Heart left ventricle (tissue), 16 donors: ENCODE measurements at regions not wholly inside any gene's neighbourhood (a gene's known extent, or its start where the extent isn't known, plus 50 kb on each side); places are given as distances from the start of the nearest gene placed in this dataset.

Experiments used
- ATAC-seq, 4 donors: fragments of 200-7000 bp; cut with Tn5 transposase; one replicate each; pipeline ENCODE4 v1.9.1; 2020 to 2022; ENCODE audit warnings: moderate library complexity in 4 of 4, mild to moderate bottlenecking in 3 of 4, moderate number of reproducible peaks in 1 of 4
- DNase-seq, 5 donors: peaks; one replicate each; pipeline ENCODE4 v3.0.0-alpha.2; 2020
- H3K27ac ChIP-seq, 12 donors: fragments of 200-600 bp; sonication (generic) in 4 of 12; one replicate each; pipeline versions ENCODE4 v1.5.0 to v1.8.0; 2016 to 2022; ENCODE audit warnings: mild to moderate bottlenecking in 2 of 12
- H3K27me3 ChIP-seq, 9 donors: fragments of 200-600 bp; sonication (generic) in 2 of 9; one replicate each; pipeline versions ENCODE4 v1.5.1 to v1.8.0; 2016 to 2022; ENCODE audit warnings: mild to moderate bottlenecking in 3 of 9
- H3K36me3 ChIP-seq, 9 donors: fragments of 200-600 bp; sonication (generic) in 2 of 9; one replicate each; pipeline versions ENCODE4 v1.5.0 to v1.8.0; 2018 to 2022; ENCODE audit warnings: mild to moderate bottlenecking in 2 of 9
- H3K4me1 ChIP-seq, 12 donors: fragments of 200-600 bp; sonication (generic) in 4 of 12; one replicate each; pipeline versions ENCODE4 v1.5.0 to v1.8.0; 2016 to 2022; ENCODE audit warnings: mild to moderate bottlenecking in 3 of 12
- H3K4me3 ChIP-seq, 12 donors: fragments of 200-600 bp; sonication (generic) in 4 of 12; one replicate each; pipeline versions ENCODE4 v1.5.0 to v1.8.0; 2017 to 2022; ENCODE audit warnings: mild to moderate bottlenecking in 9 of 12, moderate library complexity in 4 of 12
- H3K9me3 ChIP-seq, 12 donors: fragments of 200-600 bp; sonication (generic) in 4 of 12; one replicate each; pipeline versions ENCODE4 v1.5.0 to v1.8.0; 2016 to 2022; ENCODE audit warnings: mild to moderate bottlenecking in 1 of 12
- CTCF ChIP-seq, 12 donors: fragments of 200-600 bp; sonication (generic) in 4 of 12; IDR thresholded peaks; one replicate each; pipeline versions ENCODE4 v1.5.0 to v1.8.0; 2018 to 2022; ENCODE audit warnings: antibody characterized with exemption in 12 of 12, mild to moderate bottlenecking in 5 of 12
- POLR2A ChIP-seq, 2 donors: fragments of 450-650 bp; IDR thresholded peaks; one replicate each; pipeline ENCODE4 v1.6.1; 2017; ENCODE audit warnings: antibody characterized with exemption in 2 of 2, mild to moderate bottlenecking in 2 of 2, moderate library complexity in 2 of 2
- WGBS, 4 donors: extraction: QIAGEN DNeasy Blood & Tissue Kit in 2 of 4; methylation state at CpG; one replicate each; pipeline versions ENCODE4 v1.1.5 to v1.1.7; 2013 to 2018; 5-methylcytosine and 5-hydroxymethylcytosine counted together
- intact Hi-C, 10 donors: fragments of 100-400 bp; cut with DNase I; formaldehyde crosslinking; loops; one replicate each; pipeline versions ENCODE4 v1.11.1 to v1.14.2; 2022
- donor health status: ischemic (EF 13 %, LVEDD 7.1; RV severe dilation, severe dysfunction).
- donor health status: healthy with polysubstance abuse.
- donor health status: DM: no; HTN: yes; CAD: no.
- donor health status: DM: no; HTN: no; CAD: no.
- donor health status: ischemic (EF 25% LVEDD 6.9; RV normal size, moderate dysfunction).
- donor health status: ischemic (EF 25% LVEDD 5.7; RV mildly dilated, moderate dysfunction).
- donor health status: healthy.
- donor health status: DM: yes; HTN: yes; CAD: no.
- donor health status: ischemic (EF 35%, LVEDD 5.7; RV mildly dilated, moderate dysfunction).
- donor health status: nonischemic (EF 11% LVEDD 7.7; RV severe dilation, severe dysfunction).
- donor health status: DM: yes; HTN: yes; CAD: no.
- donor health status: PGD.
- donor health status: ischemic (EF 29% LVEDD 5.4; RV normal size, mild dysfunction).
- donor health status: nonischemic (EF 23%, LVEDD 6.1; RV moderate dilation, normal function).

- H3K9me3 ChIP-seq: no peaks in the 10 kb centered on the region
- TF ChIP-seq POLR2A (IDR thresholded peaks at IDR 0.05) (no peak), CTCF (IDR thresholded peaks at IDR 0.05) (no peak)
- 72 to 80% (median 74%) methylated on average over 3 of the region's 3 CpGs for WGBS, 4 donors
- DNase-seq (no peak), ATAC-seq (no peak)
- no peak overlapping the region for H3K4me3 ChIP-seq
- no peaks in the 10 kb centered on the region for H3K4me1 ChIP-seq
- intact Hi-C loops: no loop called here
- H3K36me3 ChIP-seq: no peaks in the 10 kb centered on the region
- no peak overlapping the region for H3K27ac ChIP-seq
- no peaks in the 10 kb centered on the region for H3K27me3 ChIP-seq
These were observed 1597.9 kb downstream of the RPA4 start for GRCh38 chrX:98481636-98482035.

DNA sequence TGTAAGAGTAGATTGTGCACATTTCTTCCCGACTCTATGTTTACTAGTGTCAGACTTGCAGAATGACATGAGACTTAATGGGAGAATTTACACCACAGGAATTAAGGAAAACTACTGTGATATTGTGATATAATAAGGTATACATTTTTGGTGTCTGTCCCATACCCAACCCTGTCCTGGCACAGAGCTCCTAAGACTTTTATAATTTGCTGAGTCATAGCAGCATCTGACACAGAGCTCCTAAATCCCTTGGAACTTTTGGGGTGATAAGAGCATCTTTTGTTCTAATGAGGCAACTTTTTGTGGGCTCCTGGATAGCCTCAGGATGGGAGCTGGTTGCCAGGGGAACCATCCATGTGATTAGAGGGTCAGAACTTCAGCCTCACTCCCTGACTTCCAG, 1607.0 kb downstream of the RPA4 start:
- WGBS, 4 donors: 50 to 78% (median 68%) methylated on average over 1 of the region's 1 CpG
- intact Hi-C loops: no loop called here
- Histone ChIP-seq H3K4me3 (no peak overlapping the region), H3K36me3 (no peaks in the 10 kb centered on the region), H3K27me3 (peaks cover 0 to 4% (median 0%) of the 10 kb centered on the region in 9 donors), H3K27ac (no peak overlapping the region), H3K4me1 (no peaks in the 10 kb centered on the region), H3K9me3 (no peaks in the 10 kb centered on the region)
- DNase-seq: no peak
- TF ChIP-seq POLR2A (IDR thresholded peaks at IDR 0.05) (no peak), CTCF (IDR thresholded peaks at IDR 0.05) (no peak)
- no peak for ATAC-seq

DNA sequence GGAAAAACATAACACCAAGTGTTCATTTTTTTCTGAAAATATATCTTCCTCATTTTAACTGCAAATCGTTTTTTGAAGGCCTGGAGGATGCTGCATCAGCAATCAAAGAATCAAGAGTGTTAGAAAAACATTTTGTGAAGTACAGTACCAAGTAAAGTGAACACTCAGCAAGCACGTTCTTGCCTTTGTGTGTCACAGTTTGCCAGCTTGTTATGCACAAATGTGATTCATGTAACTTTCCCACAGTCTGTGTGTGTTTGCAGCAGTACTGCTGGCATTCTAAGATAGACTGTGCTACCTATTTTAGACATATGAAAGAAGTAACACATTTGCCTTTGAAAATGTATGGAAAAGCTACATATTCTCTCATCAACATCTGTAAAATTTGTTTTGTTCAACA, 1617.7 kb downstream of the RPA4 start:
- no peaks in the 10 kb centered on the region for H3K4me1 ChIP-seq
- no peak for ATAC-seq
- 25 to 42% (median 36%) methylated on average over 2 of the region's 2 CpGs for WGBS, 4 donors
- no peaks in the 10 kb centered on the region for H3K9me3 ChIP-seq
- no peak for DNase-seq
- H3K27me3 ChIP-seq: peaks cover 0 to 2% (median 0%) of the 10 kb centered on the region in 9 donors
- intact Hi-C loops: no loop called here
- H3K36me3 ChIP-seq: no peaks in the 10 kb centered on the region
- H3K27ac ChIP-seq: no peak overlapping the region
- H3K4me3 ChIP-seq: no peak overlapping the region
- TF ChIP-seq CTCF (IDR thresholded peaks at IDR 0.05) (no peak), POLR2A (IDR thresholded peaks at IDR 0.05) (no peak)

DNA sequence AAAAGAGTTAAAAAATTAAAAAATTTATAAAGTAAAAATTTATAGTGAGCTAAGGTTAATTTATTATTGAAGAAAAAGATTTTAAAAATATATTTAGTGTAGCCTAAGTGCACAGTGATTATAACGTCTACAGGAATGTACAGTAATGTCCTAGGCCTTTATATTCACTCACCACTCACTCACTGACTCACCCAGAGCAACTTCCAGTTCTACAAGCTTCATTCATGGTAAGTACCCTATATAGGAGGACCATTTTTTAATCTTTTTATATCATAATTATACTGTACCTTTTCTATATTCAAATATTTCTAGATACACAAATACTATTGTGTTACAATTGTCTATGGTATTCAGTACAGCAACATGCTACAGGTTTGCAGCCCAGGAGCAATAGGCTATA, 1623.2 kb downstream of the RPA4 start:
- H3K27ac ChIP-seq: no peak overlapping the region
- TF ChIP-seq CTCF (IDR thresholded peaks at IDR 0.05) (no peak), POLR2A (IDR thresholded peaks at IDR 0.05) (no peak)
- intact Hi-C loops: no loop called here
- no peaks in the 10 kb centered on the region for H3K4me1 ChIP-seq
- no peak overlapping the region for H3K4me3 ChIP-seq
- H3K9me3 ChIP-seq: no peaks in the 10 kb centered on the region
- WGBS, 4 donors: 52 to 69% (median 65%) methylated on average over 1 of the region's 1 CpG
- ATAC-seq (no peak), DNase-seq (no peak)
- H3K27me3 ChIP-seq: peaks cover 0 to 7% (median 0%) of the 10 kb centered on the region in 9 donors
- no peaks in the 10 kb centered on the region for H3K36me3 ChIP-seq
